ENCODE measurements at regions not wholly inside any gene's neighbourhood (a gene's known extent, or its start where the extent isn't known, plus 50 kb on each side); places are given as distances from the start of the nearest gene placed in this dataset.
"Not testable (repeated sequence)": the region's sequence is repeated elsewhere in the genome, so short reads cannot be mapped to it uniquely, and the experiment has no call there.

DNA sequence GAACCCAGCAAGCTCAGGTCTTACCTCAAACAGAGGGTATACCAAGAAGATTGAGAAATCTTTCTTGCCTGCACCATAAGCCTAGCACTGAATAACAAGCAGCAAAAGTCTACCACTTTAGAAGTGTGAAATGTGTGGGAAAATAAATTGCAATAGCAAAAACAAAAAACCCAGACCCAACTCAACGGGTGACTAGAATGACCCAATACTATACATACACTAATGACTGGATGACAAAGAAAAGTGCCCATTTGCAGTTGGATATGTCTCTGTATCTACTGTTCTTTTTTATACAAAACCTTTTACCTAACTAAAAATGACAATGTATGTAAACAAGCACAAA is 950.6 kb downstream of the TRIB2 start:
- CTCF ChIA-PET, result no interaction called here
- no peak overlapping the region for H3K27ac Mint-ChIP-seq
- no peaks in the 10 kb centered on the region; the same call in 1 of the 2 replicates for H3K9me3 Mint-ChIP-seq
- peaks cover 82% of the 10 kb centered on the region for H3K27me3 Mint-ChIP-seq (ENCODE audit: low read depth)
- H3K4me3 Mint-ChIP-seq, result no peak overlapping the region
- POLR2A ChIA-PET, result no interaction called here
- H3K36me3 Mint-ChIP-seq, result no peaks in the 10 kb centered on the region
- no peak for ATAC-seq
- no peaks in the 10 kb centered on the region for H3K4me1 Mint-ChIP-seq
- TF ChIP-seq, protein P1, sequence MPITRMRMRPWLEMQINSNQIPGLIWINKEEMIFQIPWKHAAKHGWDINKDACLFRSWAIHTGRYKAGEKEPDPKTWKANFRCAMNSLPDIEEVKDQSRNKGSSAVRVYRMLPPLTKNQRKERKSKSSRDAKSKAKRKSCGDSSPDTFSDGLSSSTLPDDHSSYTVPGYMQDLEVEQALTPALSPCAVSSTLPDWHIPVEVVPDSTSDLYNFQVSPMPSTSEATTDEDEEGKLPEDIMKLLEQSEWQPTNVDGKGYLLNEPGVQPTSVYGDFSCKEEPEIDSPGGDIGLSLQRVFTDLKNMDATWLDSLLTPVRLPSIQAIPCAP (CRISPR knock-in tag; IDR thresholded peaks at IDR 0.05), result no peak
- TF ChIP-seq ERG (CRISPR knock-in tag; IDR thresholded peaks at IDR 0.05) (no peak), ZNF138 (CRISPR knock-in tag; conservative IDR thresholded peaks at IDR 0.05) (no peak), NFATC4 (CRISPR knock-in tag; IDR thresholded peaks at IDR 0.05) (no peak), ZNF512 (CRISPR knock-in tag; IDR thresholded peaks at IDR 0.05; ENCODE audit: borderline replicate concordance) (no peak), CBFB (CRISPR knock-in tag; IDR thresholded peaks at IDR 0.05; ENCODE audit: low read depth) (no peak), ZNF281 (CRISPR knock-in tag; IDR thresholded peaks at IDR 0.05) (no peak), CREM (CRISPR knock-in tag; IDR thresholded peaks at IDR 0.05) (no peak), ELF4 (CRISPR knock-in tag; IDR thresholded peaks at IDR 0.05; ENCODE audit: low read depth) (no peak), ZNF121 (CRISPR knock-in tag; IDR thresholded peaks at IDR 0.05) (no peak)
- TF ChIP-seq, protein P2, sequence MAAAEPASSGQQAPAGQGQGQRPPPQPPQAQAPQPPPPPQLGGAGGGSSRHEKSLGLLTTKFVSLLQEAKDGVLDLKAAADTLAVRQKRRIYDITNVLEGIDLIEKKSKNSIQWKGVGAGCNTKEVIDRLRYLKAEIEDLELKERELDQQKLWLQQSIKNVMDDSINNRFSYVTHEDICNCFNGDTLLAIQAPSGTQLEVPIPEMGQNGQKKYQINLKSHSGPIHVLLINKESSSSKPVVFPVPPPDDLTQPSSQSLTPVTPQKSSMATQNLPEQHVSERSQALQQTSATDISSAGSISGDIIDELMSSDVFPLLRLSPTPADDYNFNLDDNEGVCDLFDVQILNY (CRISPR knock-in tag; IDR thresholded peaks at IDR 0.05), result no peak
- DNase-seq (ENCODE audit: low spot score), result no peak

GRCh38 chr2:13669607-13670006 is 952.9 kb downstream of the TRIB2 start:
- no peak for ATAC-seq
- DNase-seq (ENCODE audit: low spot score), result no peak
- no peaks in the 10 kb centered on the region for H3K36me3 Mint-ChIP-seq
- H3K27me3 Mint-ChIP-seq (ENCODE audit: low read depth), result peaks cover 88% of the 10 kb centered on the region
- POLR2A ChIA-PET, result no interaction called here
- H3K27ac Mint-ChIP-seq, result no peak overlapping the region
- TF ChIP-seq FOXP1 (CRISPR knock-in tag; IDR thresholded peaks at IDR 0.05; ENCODE audit: borderline replicate concordance) (no peak), CREB1 (CRISPR knock-in tag; IDR thresholded peaks at IDR 0.05) (no peak), ZNF532 (CRISPR knock-in tag; IDR thresholded peaks at IDR 0.05; ENCODE audit: borderline replicate concordance) (no peak), IRF2 (CRISPR knock-in tag; IDR thresholded peaks at IDR 0.05; ENCODE audit: borderline replicate concordance, low read depth) (no peak), TP53 (CRISPR knock-in tag; IDR thresholded peaks at IDR 0.05) (no peak)
- TF ChIP-seq, protein P3, sequence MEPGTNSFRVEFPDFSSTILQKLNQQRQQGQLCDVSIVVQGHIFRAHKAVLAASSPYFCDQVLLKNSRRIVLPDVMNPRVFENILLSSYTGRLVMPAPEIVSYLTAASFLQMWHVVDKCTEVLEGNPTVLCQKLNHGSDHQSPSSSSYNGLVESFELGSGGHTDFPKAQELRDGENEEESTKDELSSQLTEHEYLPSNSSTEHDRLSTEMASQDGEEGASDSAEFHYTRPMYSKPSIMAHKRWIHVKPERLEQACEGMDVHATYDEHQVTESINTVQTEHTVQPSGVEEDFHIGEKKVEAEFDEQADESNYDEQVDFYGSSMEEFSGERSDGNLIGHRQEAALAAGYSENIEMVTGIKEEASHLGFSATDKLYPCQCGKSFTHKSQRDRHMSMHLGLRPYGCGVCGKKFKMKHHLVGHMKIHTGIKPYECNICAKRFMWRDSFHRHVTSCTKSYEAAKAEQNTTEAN (CRISPR knock-in tag; IDR thresholded peaks at IDR 0.05), result no peak
- TF ChIP-seq, protein P4, sequence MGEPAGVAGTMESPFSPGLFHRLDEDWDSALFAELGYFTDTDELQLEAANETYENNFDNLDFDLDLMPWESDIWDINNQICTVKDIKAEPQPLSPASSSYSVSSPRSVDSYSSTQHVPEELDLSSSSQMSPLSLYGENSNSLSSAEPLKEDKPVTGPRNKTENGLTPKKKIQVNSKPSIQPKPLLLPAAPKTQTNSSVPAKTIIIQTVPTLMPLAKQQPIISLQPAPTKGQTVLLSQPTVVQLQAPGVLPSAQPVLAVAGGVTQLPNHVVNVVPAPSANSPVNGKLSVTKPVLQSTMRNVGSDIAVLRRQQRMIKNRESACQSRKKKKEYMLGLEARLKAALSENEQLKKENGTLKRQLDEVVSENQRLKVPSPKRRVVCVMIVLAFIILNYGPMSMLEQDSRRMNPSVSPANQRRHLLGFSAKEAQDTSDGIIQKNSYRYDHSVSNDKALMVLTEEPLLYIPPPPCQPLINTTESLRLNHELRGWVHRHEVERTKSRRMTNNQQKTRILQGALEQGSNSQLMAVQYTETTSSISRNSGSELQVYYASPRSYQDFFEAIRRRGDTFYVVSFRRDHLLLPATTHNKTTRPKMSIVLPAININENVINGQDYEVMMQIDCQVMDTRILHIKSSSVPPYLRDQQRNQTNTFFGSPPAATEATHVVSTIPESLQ (CRISPR knock-in tag; IDR thresholded peaks at IDR 0.05), result no peak
- CTCF ChIA-PET, result no interaction called here
- no peaks in the 10 kb centered on the region; the same call in none of the 2 replicates for H3K9me3 Mint-ChIP-seq
- H3K4me1 Mint-ChIP-seq, result no peaks in the 10 kb centered on the region
- H3K4me3 Mint-ChIP-seq, result no peak overlapping the region

GRCh38 chr2:13673821-13674220 is 957.1 kb downstream of the TRIB2 start:
- H3K4me3 Mint-ChIP-seq; CTCF ChIA-PET; DNase-seq (ENCODE audit: low spot score); ATAC-seq; H3K36me3 Mint-ChIP-seq; H3K27ac Mint-ChIP-seq; POLR2A ChIA-PET; H3K9me3 Mint-ChIP-seq; H3K4me1 Mint-ChIP-seq: not testable (repeated sequence)
- peaks cover 95% of the 10 kb centered on the region for H3K27me3 Mint-ChIP-seq (ENCODE audit: low read depth)

Data from WTC11 (cell line).